NB4 (cell line): ENCODE measurements at regions not wholly inside any gene's neighbourhood (a gene's known extent, or its start where the extent isn't known, plus 50 kb on each side); places are given as distances from the start of the nearest gene placed in this dataset.
"Not testable (repeated sequence)": the region's sequence is repeated elsewhere in the genome, so short reads cannot be mapped to it uniquely, and the experiment has no call there.

Source experiments
- DNase-seq: peaks from one replicate; pipeline ENCODE4 v3.0.0; 2010; ENCODE audit warnings: low read depth
- H3K4me3 ChIP-seq: one replicate; pipeline ENCODE4 v1.5.1; 2011; ENCODE audit warnings: mild to moderate bottlenecking, low read depth, low read length, moderate library complexity
- CTCF ChIP-seq: IDR thresholded peaks from one replicate; pipeline ENCODE4 v1.5.1; 2012; ENCODE audit warnings: low read depth, low read length
- MAX ChIP-seq: IDR thresholded peaks from 2 replicates; pipeline ENCODE4 v1.6.1; 2011; ENCODE audit warnings: low read depth, low read length
- MYC ChIP-seq: IDR thresholded peaks from 2 replicates; pipeline ENCODE4 v1.6.1; 2011; ENCODE audit warnings: low read depth, low read length
- POLR2A ChIP-seq: IDR thresholded peaks from 2 replicates; pipeline ENCODE4 v1.6.1; 2011; ENCODE audit warnings: mild to moderate bottlenecking; ENCODE audit not compliant: insufficient read length; ENCODE audit errors: extremely low read depth

GRCh38 chr6:164967102-164967501 lies 342.3 kb downstream of the C6orf118 start:
- TF ChIP-seq MAX, result no peak
- no peak for TF ChIP-seq POLR2A
- TF ChIP-seq MYC, result no peak
- no peak for TF ChIP-seq CTCF
- no peak overlapping the region for H3K4me3 ChIP-seq
- no peak for DNase-seq

GRCh38 chr6:164962805-164963204 lies 346.6 kb downstream of the C6orf118 start:
- H3K4me3 ChIP-seq, result no peak overlapping the region
- TF ChIP-seq POLR2A, result no peak
- TF ChIP-seq MYC, result no peak
- no peak for TF ChIP-seq MAX
- no peak for TF ChIP-seq CTCF
- DNase-seq, result no peak

- DNase-seq, result no peak
- no peak overlapping the region for H3K4me3 ChIP-seq
Observed at GRCh38 chr6:164947164-164947563, 362.2 kb downstream of the C6orf118 start.

GRCh38 chr6:164942271-164942670 lies 367.1 kb downstream of the C6orf118 start:
- TF ChIP-seq MYC (no peak), MAX (no peak), POLR2A (no peak), CTCF (no peak)
- DNase-seq, result no peak

More at GRCh38 chr6:164947164-164947563, 362.2 kb downstream of the C6orf118 start:
- no peak for TF ChIP-seq MAX
- no peak for TF ChIP-seq CTCF
- TF ChIP-seq POLR2A, result no peak
- no peak for TF ChIP-seq MYC

GRCh38 chr6:164933238-164933794 lies 376.1 kb downstream of the C6orf118 start:
- not testable (repeated sequence) for DNase-seq, H3K4me3 ChIP-seq

More at GRCh38 chr6:164942271-164942670, 367.1 kb downstream of the C6orf118 start:
- H3K4me3 ChIP-seq, result no peak overlapping the region

- H3K4me3 ChIP-seq, result no peak overlapping the region
- no peak for TF ChIP-seq POLR2A
- TF ChIP-seq CTCF, result no peak
- no peak for TF ChIP-seq MAX
- TF ChIP-seq MYC, result no peak
- DNase-seq, result no peak
Observed at GRCh38 chr6:164929408-164929977, 379.9 kb downstream of the C6orf118 start.
